HG03175 (cell line): ENCODE measurements at regions not wholly inside any gene's neighbourhood (a gene's known extent, or its start where the extent isn't known, plus 50 kb on each side); places are given as distances from the start of the nearest gene placed in this dataset.

Experiments used
- ATAC-seq: cut with Tn5 transposase; IDR thresholded peaks from one replicate; pipeline ENCODE4 v1.9.1; 2021; ENCODE audit warnings: mild to moderate bottlenecking, moderate library complexity; ENCODE audit not compliant: unreplicated experiment

DNA sequence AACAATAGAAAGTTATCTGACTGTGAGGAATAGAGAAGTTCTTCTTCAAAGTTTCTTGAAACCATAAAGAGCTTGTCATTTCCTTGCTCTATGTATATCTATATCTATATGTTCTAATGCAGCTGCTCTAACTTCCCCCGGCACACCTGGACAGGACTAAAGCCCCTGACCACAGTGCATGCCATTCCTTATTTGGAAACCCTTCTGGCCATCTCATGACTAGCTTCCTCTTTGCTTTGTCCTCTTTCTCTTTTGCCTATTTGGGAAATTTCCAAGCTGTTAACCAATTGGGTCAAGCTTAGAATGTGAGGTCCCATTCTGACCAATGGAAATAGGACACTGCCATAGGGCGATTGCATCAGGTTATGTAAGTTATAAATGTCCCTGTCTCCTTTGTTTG lies 1481.1 kb downstream of the STIM2 start:
- ATAC-seq, result no peak

DNA sequence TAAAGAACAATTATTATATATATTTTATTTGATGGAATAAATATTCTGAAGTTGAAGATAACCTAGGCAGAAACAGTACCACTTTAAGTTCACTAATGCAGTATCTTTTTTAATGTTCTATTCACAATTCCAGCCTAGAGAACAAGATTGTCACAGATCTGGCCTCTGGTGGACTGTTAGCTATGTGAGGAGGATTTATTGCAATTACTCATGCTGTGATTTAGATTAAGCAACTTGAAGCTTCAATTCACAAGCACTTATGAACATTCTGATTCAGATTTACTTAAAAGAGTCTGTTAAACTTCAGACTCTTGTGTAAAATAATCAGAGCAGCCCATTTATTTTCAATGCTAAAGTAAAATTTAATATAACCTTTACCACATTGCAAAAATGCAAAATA lies 1489.8 kb downstream of the STIM2 start:
- ATAC-seq, result no peak

DNA sequence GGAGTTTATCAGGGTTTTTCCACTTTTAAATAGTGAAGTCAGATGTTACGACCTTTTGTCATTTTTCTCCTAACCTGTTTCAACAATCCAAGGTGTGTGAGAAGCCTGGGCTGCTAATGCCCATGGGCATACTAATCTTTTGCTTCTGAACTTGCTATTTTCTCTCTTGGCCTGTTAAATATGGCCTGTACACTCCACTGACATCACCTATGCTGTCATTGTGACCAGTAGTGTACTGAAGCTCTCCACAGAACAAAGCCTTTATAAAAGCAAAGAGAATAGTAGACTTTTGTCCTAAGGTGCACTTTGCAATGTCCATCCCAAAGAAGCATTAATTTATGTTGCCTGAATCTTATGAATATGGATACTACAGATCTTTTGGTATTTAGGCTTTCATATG lies 1490.5 kb downstream of the STIM2 start:
- no peak for ATAC-seq

DNA sequence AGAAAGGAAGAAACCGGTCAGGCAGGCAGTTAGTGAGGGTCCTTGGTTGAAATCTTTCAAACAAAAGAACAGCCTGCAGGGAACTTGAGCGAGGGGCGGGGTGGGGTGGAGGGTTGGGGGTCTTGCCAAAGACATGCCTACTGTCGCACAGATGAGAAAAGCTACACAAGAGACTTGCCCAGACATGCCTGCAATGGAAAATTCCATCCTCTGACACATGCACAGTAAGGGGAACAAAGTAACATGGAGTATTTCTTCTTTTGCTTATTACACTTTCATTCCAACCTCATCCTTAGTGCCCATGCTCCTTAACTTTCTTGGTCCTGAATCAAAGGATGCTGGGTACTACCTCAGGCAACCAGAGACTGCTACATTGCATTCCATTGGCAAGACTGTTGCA lies 1491.2 kb downstream of the STIM2 start:
- ATAC-seq, result no peak

DNA sequence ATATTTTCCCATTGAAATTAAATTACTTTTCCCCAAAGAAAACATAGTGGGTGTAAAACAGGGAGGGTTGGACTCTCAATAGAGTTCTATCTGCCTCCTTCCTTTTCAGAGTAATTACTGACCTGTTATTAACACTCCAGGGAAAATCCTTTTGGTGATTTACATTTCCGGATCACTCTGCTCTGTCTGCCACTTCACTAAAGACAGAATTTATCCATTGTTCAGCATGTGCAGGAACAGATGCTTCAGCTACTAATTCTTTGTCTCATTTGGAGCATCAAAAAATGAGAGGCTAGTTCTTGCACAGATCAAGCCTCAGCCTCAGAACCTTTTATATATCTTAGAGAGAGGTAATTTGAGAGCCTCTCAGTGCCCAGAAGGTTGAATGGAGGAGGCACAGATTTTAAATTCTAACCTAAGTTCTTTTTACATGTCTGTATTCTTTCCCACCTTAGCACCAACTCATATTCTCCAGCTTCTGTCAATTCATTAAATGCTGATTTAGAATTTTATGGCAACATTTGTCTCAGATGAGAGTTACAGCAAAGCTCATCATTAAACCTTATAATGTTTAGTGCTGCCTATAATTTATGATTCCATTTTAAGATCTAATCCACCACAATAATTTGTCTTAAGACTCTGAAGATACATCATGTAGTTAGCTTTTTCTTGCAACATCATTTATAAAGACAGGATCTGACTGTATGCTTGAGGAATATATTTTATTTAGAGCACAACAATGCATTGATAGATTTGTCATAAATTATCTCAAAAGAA lies 1494.4 kb downstream of the STIM2 start:
- no peak for ATAC-seq

DNA sequence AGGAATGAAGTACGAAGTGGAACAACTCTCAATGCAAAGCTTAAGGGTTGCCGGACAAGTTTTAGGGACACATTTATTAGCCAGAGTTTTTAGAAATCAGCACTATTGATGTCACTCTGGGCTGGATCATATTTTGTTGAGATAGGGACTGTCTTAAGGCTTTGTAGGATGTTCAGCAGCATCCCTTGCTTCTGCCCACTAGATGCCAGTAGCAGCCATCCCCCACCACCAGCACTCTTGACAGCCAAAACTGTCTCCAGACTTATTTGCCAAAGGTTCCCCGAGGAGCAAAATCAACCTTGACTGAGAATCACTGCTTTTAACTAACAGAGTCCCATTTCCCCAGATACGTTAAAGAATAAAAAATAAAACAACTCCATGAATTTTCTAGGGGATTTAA lies 1497.3 kb downstream of the STIM2 start:
- no peak for ATAC-seq

DNA sequence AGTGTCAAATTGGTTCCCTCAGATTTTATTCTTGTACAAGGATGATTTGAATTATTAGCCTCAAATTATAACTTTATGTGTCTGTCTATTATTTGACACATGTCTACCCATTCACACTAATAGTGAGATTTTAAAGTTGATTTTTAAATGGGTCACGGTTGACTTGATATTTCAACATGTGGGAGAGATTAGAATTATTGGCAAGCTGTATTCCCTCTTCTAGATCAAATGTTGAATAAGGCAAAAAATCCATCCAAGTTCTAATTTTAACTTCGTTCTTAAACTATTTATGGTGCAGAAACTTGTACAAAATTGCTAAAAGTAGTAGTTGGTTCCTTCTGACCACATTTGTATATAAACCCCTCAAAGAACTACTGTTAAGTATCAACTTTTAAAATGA lies 1498.0 kb downstream of the STIM2 start:
- ATAC-seq, result no peak

DNA sequence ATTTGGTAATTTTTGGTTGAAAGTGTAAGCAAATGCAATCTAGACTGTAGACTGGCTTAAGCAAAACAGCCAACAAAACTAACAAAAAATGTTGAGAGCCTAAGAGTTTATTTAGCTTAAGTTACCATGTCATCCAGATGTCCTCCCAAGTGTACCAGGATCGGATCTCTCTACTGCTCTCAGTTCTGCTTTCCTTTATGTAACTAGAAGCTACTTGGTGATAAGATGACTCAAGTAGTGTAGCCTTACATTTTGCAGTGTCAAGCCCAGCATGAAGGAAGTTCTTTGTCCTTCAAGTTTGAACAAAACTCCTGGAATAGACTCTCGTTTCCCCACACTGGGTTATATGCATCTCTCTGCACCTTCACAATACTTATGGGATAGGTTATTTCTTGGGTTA lies 1500.0 kb downstream of the STIM2 start:
- ATAC-seq, result no peak

DNA sequence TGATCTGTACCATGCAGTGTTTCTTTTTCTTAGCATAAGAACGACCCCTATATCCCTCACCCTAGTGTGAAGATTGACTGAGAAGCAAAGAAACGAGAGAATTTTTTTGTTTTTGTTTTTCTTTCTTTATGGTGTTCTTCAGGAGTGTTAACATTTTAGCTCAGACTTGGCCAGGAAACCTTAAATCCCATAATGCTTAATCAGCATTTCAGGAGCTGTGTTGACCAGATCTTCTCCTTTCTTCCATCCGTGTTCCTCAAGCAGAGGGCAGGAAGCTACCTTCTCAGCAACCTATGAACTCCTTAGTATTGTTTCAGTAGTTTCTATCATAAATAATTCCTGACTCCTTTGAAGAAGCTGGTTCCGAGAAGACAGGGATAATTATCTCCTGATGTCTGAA lies 1501.5 kb downstream of the STIM2 start:
- no peak for ATAC-seq

DNA sequence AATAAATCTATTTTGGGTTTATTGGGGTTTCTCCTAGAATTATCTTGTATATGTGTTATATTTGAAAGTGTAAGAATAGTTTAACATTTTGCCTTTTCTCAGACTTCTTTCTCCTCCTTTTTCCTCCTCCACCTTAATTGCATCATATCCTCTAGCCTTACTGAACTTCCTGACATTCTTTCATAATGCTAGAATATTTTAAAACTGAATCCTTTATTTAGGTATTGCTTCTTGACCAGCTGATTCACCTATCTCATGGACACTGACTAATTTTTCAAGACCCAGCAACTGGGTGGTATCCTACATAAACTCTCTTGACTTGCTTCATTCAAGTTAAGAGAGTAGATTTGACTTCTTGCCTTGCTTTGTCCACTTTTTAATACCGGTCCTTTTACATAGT lies 1508.9 kb downstream of the STIM2 start:
- no peak for ATAC-seq

DNA sequence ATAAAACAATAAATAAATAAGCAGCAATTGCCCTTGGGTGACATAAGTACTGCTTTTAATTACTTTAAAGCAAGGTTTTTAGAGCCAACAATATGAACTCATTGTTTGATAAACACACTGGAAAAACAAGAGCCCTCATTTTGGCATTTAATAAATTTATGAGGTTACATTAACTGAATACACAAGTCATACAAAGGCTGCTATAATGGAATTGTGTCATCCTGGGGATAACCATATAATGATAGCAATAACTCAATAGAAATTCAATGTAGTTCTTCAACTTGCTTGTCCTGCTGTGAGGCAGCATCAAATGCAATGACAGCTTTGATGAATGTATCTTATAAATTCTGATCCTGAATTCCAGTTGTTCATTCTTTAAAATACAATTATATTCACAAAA lies 1512.5 kb downstream of the STIM2 start:
- no peak for ATAC-seq

DNA sequence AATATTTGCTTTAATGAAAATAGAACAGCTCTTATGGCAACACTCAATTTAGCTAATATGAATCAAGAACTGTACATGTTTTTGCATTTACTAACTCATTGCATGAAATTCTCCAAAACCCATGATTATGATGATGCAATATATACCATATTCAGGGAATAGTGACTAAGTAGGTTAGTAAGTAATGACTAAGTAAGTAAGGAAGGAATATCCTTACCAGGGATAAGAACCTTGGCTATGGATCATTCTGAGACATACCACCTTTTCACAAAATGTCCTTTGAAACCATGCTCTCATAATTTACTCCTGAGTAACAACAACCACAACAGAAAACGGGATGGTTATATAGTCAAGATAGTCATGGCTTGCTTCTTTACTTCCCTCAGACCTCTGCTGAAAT lies 1513.0 kb downstream of the STIM2 start:
- ATAC-seq, result no peak

DNA sequence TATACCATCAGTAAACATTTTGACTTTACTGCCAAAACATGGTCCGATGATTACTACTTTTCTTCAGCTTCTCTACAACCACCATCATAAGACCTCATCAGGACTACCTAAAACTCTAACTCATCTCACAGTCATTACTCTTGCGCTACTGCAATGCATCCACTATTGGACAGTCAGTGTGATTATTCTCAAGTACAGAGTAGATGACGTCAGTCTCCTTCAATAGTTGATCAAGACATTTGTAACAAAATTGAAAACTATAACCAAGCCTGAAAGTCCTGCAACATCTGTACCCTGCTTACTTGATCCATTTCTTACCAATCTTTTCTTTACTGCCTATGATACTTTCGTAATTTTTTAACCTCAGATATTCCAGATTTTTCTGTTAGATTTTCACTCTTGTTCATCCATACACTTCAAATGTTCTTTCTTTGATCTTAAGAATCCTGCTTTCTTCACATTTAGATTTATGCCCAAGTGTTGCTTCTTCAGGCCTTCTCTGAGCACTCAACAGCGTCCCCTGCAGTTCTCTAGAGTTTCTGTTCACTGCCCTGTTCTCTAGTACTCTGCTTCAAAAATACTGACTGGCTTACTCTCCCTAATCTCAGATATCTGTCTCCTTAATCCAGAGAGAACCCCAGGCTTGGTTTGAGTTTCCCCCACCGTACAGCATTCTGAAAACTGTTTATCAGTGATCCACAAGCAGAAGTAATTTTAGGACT lies 1517.6 kb downstream of the STIM2 start:
- ATAC-seq, result no peak

DNA sequence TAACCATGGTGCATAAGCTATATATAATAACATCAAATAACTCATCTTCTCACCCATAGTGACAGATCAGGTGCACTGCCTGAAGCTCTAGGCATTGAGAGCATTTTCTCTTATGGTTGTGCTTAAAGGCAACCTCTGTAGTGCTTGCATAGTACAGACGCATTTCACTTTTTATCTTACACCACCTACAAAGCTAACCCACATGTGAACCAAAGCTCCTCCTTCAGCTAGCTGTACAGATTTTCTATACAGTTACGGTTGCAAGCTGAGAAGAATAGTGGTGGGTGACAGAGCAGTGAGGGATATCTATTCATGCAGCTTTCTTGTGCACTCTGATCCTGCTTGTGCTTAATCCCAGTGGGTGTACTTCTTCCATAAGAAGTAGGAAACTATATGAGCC lies 1525.2 kb downstream of the STIM2 start:
- ATAC-seq, result no peak

DNA sequence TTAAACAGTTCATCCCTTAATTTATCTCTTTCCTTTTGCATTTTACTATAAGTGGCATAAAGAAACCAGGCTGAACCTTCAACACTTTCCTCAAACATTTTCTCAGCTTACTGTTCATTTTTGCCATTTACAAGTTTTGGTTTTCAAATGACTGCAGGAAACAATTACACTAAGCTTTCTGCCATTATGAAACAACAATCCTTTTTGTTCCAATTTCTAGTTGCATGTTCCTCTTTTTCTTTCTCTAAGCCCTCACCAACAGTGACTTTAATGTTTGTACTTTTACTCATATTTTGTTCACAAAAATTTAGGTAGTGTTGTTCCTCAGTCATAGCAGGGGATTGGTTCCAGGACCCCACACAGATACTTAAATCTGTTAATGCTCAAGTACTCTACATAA lies 1526.1 kb downstream of the STIM2 start:
- ATAC-seq, result no peak

DNA sequence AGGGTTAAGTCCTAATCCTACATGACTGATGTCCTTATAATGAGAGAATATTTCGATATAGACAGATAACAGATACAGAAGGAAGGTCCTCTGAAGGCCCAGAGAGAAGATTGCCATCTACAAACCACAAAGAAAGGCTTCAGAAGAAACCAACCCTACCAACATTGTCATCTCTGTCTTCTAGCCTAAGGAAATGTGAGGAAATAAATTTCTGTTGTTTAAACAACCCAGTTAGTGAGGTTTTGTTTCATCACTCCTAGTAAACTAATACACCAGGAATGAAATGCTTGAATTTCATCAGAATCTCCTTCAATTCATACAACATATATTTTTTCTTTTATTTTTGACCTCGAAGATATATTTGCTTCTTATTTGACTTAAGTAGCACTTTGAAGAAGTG lies 1527.8 kb downstream of the STIM2 start:
- no peak for ATAC-seq

DNA sequence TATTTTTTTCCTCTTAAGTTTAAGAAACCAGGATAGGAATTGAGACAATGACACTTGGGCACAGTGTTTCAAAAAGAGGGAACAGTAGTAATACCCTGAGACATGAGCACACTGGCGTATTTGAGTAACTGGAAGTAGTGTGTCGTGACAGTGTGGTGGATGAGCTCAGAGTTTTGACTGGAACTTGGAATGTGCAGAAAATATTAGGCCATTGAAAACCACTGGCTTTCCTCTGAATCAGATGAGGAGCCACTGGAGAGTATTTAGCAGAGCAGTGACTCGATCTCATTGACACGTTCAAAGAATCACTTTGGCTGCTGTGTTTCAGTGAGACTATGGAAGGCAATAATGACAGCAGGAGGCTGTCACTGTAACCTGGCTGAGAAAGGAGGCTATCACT lies 1531.2 kb downstream of the STIM2 start:
- ATAC-seq, result no peak

DNA sequence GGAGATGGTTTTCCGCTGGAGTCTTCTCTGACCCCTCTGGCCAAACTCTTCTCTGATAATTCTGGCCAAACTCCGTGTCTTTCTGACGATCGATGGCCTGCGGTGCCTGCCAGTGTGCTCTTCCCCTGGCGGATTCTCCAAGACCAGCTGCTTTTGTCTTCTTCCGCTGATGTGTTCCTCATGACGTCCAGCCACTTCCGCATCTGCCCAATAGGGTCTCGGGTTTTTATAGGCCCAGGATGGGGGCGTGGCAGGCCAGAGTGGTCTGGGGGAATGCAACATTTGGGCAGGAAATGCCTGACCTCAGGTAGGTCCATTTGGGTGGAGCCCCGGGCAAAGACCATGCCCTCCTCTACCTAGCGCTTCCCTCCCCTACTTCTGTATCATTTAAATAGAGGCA lies 1542.1 kb downstream of the STIM2 start:
- no peak for ATAC-seq

DNA sequence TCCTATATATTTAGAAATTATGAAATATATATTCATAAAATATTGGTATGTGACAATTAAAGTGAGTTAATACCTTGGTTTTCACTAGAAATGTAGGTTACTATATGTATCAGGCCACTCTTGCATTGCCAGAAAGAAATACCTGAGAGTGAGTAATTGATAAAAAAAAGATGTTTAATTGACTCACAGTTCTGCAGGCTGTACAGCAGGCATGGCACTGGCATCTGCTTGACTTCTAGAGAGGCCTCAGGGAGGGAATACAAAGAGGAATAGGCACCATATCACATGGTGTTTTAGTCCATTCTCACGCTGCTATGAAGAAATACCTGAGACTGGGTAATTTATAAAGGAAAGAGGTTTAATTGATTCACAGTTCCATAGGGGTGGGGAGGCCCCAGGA lies 1560.6 kb downstream of the STIM2 start:
- ATAC-seq, result no peak

DNA sequence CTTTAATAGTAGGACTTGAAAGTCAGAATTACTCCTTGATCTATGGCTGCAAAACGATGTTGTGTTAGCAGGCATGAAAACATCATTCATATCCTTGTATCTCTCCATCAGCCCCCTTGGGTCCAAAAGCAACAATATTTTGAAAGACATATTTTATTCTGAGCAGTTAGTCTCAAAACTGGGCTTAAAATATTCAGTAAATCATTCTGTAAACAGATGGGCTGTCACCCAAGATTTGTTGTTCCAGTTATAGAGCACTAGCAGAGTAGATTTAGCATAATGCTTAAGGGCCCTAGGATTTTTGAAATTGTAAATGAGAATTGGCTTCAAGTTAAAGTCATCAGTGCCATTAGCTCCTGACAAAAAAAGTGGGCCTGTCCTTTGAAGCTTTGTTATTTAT lies 1565.6 kb downstream of the STIM2 start:
- no peak for ATAC-seq

DNA sequence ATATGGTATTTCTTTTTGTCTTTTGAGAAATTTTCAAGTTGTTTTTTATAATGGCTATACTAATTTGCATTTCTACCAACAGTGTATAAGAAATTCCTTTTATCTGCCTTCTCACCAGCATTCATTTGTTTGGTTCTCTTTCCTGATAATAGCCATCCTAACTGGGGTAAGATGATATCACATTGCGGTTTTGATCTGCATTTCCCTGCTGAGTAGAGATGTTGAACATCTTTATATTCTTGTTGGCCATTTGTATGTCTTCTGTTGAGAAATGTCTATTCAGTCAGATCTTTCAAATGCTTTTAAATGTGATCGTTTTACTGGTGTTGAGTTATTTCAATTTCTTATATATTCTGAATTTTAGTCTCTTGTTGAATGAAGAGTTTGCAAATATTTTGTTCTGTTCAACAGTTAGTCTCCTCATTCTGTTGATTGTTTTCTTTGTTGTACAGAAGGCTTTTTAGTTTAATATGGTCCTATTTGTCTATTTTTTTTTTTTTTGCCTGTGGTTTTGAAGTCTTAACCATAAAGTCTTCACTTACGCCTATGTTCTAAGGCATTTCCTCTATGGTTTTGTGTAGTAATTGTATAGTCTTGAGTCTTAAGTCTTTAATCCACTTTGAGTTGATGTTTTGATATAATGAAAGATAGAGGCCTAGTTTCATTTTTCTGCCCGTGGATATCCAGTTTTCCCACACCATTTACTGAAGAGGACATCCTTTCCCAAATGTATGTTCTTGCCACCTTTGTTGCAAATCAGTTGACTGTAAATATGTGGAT lies 1566.9 kb downstream of the STIM2 start:
- ATAC-seq, result no peak
